Astrocyte (in vitro differentiated cells and primary cell): ENCODE measurements at regions not wholly inside any gene's neighbourhood (a gene's known extent, or its start where the extent isn't known, plus 50 kb on each side); places are given as distances from the start of the nearest gene placed in this dataset.

ENCODE experiments used
- DNase-seq: peaks from one replicate; pipeline ENCODE4 v3.0.0-alpha.2; 2010; ENCODE audit warnings: low read depth
- FAIRE-seq: peaks from 2 replicates; lab custom pipeline; 2011; peaks lifted over from hg19 to GRCh38; lab: Jason Lieb, UNC
- H2AFZ ChIP-seq: 2 replicates; pipeline ENCODE4 v1.6.0; 2012; ENCODE audit warnings: low read depth, low read length, inconsistent platforms
- H3K27ac ChIP-seq: 2 replicates; pipeline ENCODE4 v1.5.1; 2011; ENCODE audit warnings: low read depth, low read length, inconsistent platforms
- H3K27me3 ChIP-seq: 2 replicates; pipeline ENCODE4 v1.6.0; 2011; ENCODE audit warnings: low read length, inconsistent platforms; ENCODE audit not compliant: insufficient read depth
- H3K36me3 ChIP-seq: 2 replicates; pipeline ENCODE4 v1.5.1; 2011; ENCODE audit warnings: low read length, inconsistent platforms; ENCODE audit not compliant: insufficient read depth
- H3K4me1 ChIP-seq: 2 replicates; pipeline ENCODE4 v1.5.1; 2011; ENCODE audit warnings: low read length, inconsistent platforms; ENCODE audit not compliant: insufficient read depth
- H3K4me2 ChIP-seq: 2 replicates; pipeline ENCODE4 v1.6.0; 2012; ENCODE audit warnings: low read length, inconsistent platforms
- H3K4me3 ChIP-seq: 2 replicates; pipeline ENCODE4 v1.5.1; 2011; ENCODE audit warnings: low read depth, mild to moderate bottlenecking, low read length, inconsistent platforms; ENCODE audit not compliant: insufficient read depth
- H3K79me2 ChIP-seq: 2 replicates; pipeline ENCODE4 v1.6.0; 2012; ENCODE audit warnings: mild to moderate bottlenecking, low read length, inconsistent platforms; ENCODE audit not compliant: insufficient read depth
- H3K9ac ChIP-seq: 2 replicates; pipeline ENCODE4 v1.6.0; 2012; ENCODE audit warnings: mild to moderate bottlenecking, low read length, inconsistent platforms
- H3K9me3 ChIP-seq: 2 replicates; pipeline ENCODE4 v1.5.1; 2012; ENCODE audit warnings: low read depth, mild to moderate bottlenecking, low read length, inconsistent platforms; ENCODE audit not compliant: insufficient read depth
- H4K20me1 ChIP-seq: 2 replicates; pipeline ENCODE4 v1.6.0; 2012; ENCODE audit warnings: low read length, inconsistent platforms; ENCODE audit not compliant: insufficient read depth
- H3K27ac Mint-ChIP-seq: one replicate; pipeline ENCODE4 v1.8.0; 2021; ENCODE audit warnings: mild to moderate bottlenecking, mixed read lengths; ENCODE audit not compliant: unreplicated experiment
- H3K27me3 Mint-ChIP-seq: one replicate; pipeline ENCODE4 v1.8.0; 2021; ENCODE audit warnings: low read depth, mixed read lengths; ENCODE audit not compliant: unreplicated experiment
- H3K36me3 Mint-ChIP-seq: one replicate; pipeline ENCODE4 v1.8.0; 2021; ENCODE audit warnings: low read depth, mixed read lengths; ENCODE audit not compliant: unreplicated experiment
- H3K4me1 Mint-ChIP-seq: one replicate; pipeline ENCODE4 v1.8.0; 2021; ENCODE audit warnings: low read depth, mixed read lengths; ENCODE audit not compliant: unreplicated experiment
- H3K4me3 Mint-ChIP-seq: one replicate; pipeline ENCODE4 v1.8.0; 2021; ENCODE audit warnings: mild to moderate bottlenecking, moderate library complexity, mixed read lengths; ENCODE audit not compliant: unreplicated experiment
- H3K9me3 Mint-ChIP-seq: one replicate; pipeline ENCODE4 v1.8.0; 2021; ENCODE audit warnings: mild to moderate bottlenecking, mixed read lengths; ENCODE audit not compliant: unreplicated experiment
- EZH2 ChIP-seq: IDR thresholded peaks from 2 replicates; pipeline ENCODE4 v1.6.1; 2012; ENCODE audit warnings: mild to moderate bottlenecking, low read length, inconsistent platforms; ENCODE audit not compliant: insufficient read depth
- TF ChIP-seq, protein P1 (sequence below): IDR thresholded peaks from 2 replicates; pipeline ENCODE4 v1.5.1; 2011; ENCODE audit warnings: low read depth, mild to moderate bottlenecking, inconsistent platforms, low read length, moderate library complexity; ENCODE audit not compliant: insufficient read depth

- TF ChIP-seq, protein P1, sequence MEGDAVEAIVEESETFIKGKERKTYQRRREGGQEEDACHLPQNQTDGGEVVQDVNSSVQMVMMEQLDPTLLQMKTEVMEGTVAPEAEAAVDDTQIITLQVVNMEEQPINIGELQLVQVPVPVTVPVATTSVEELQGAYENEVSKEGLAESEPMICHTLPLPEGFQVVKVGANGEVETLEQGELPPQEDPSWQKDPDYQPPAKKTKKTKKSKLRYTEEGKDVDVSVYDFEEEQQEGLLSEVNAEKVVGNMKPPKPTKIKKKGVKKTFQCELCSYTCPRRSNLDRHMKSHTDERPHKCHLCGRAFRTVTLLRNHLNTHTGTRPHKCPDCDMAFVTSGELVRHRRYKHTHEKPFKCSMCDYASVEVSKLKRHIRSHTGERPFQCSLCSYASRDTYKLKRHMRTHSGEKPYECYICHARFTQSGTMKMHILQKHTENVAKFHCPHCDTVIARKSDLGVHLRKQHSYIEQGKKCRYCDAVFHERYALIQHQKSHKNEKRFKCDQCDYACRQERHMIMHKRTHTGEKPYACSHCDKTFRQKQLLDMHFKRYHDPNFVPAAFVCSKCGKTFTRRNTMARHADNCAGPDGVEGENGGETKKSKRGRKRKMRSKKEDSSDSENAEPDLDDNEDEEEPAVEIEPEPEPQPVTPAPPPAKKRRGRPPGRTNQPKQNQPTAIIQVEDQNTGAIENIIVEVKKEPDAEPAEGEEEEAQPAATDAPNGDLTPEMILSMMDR = no peak
- TF ChIP-seq EZH2 = no peak
- H3K9me3 ChIP-seq = no peaks in the 10 kb centered on the region
- no peaks in the 10 kb centered on the region for H4K20me1 ChIP-seq
- H3K4me1 ChIP-seq = no peaks in the 10 kb centered on the region
- no peaks in the 10 kb centered on the region for H3K79me2 ChIP-seq
- Mint-ChIP-seq H3K27ac (no peak overlapping the region), H3K4me1 (no peaks in the 10 kb centered on the region), H3K9me3 (no peaks in the 10 kb centered on the region), H3K36me3 (no peaks in the 10 kb centered on the region), H3K4me3 (no peak overlapping the region), H3K27me3 (peaks cover 38% of the 10 kb centered on the region)
- H3K27ac ChIP-seq = no peak overlapping the region
- H3K4me2 ChIP-seq = no peak overlapping the region
- H2AFZ ChIP-seq = no peak overlapping the region
- H3K27me3 ChIP-seq = peaks cover 8% of the 10 kb centered on the region
- no peak for FAIRE-seq
- DNase-seq = no peak
- no peaks in the 10 kb centered on the region for H3K36me3 ChIP-seq
- H3K4me3 ChIP-seq = no peak overlapping the region
- H3K9ac ChIP-seq = no peak overlapping the region
Measured at GRCh38 chr5:171697221-171698102, 88.2 kb upstream of the SMIM23 start.

DNA sequence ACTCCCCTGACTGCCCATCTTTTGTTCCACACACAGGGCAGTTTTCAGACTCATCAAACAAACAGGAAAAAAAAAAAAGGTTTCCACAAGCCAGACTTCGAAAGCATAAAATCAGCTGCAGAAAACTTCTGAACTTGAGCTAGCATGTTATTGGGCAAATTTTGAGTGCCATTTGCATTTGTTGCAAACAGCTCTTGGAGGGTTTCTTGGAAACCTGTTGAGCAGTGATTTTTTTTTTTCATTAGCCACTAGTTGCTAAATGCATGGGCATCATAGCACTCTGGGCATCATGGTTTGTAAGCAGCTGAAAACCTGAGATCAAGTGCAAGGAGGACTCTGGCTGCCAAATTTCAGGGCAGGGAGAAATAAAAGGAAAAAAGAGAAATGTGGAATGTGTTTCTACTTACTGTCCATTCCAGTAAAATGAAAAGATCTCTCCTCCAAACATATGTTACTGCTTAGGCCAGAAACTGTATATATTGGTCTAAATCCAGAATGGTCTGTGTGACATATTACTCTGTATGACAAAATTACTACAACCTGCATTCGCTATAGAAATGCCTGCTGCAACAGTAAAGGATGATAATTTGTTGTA lies 85.2 kb upstream of the SMIM23 start:
- H4K20me1 ChIP-seq = no peaks in the 10 kb centered on the region
- H3K4me3 Mint-ChIP-seq = no peak overlapping the region
- no peak for FAIRE-seq
- no peak overlapping the region for H3K27ac ChIP-seq
- no peaks in the 10 kb centered on the region for H3K9me3 ChIP-seq
- H3K36me3 Mint-ChIP-seq = peaks cover 2% of the 10 kb centered on the region
- H3K27me3 ChIP-seq = peaks cover 8% of the 10 kb centered on the region
- no peak overlapping the region for H3K27ac Mint-ChIP-seq
- H3K79me2 ChIP-seq = no peaks in the 10 kb centered on the region
- H3K4me3 ChIP-seq = no peak overlapping the region
- H2AFZ ChIP-seq = no peak overlapping the region
- no peak for TF ChIP-seq EZH2
- TF ChIP-seq, protein P1 = no peak
- H3K4me1 ChIP-seq = no peaks in the 10 kb centered on the region
- no peaks in the 10 kb centered on the region for H3K36me3 ChIP-seq
- DNase-seq = no peak
- no peak overlapping the region for H3K4me2 ChIP-seq
- H3K4me1 Mint-ChIP-seq = no peaks in the 10 kb centered on the region
- H3K9me3 Mint-ChIP-seq = peaks cover 3% of the 10 kb centered on the region
- peaks cover 30% of the 10 kb centered on the region for H3K27me3 Mint-ChIP-seq
- H3K9ac ChIP-seq = no peak overlapping the region
